T-helper 2 cell treated with Interferon-gamma antibody and Interleukin-4, amounts not matched to agents 5 μg/mL and 100 μg/mL, for 36 hours (primary cell): ENCODE measurements at regions not wholly inside any gene's neighbourhood (a gene's known extent, or its start where the extent isn't known, plus 50 kb on each side); places are given as distances from the start of the nearest gene placed in this dataset.

Experiments used
- DNase-seq: peaks from one replicate; pipeline ENCODE4 v3.0.0; 2021; ENCODE audit warnings: low spot score
- H3K27ac Mint-ChIP-seq: one replicate; pipeline ENCODE4 v1.8.0; 2021; ENCODE audit warnings: mild to moderate bottlenecking, mixed read lengths
- H3K27me3 Mint-ChIP-seq: one replicate; pipeline ENCODE4 v1.8.0; 2021; ENCODE audit warnings: low read depth, mixed read lengths
- H3K36me3 Mint-ChIP-seq: one replicate; pipeline ENCODE4 v1.8.0; 2021; ENCODE audit warnings: low read depth, mixed read lengths
- H3K4me1 Mint-ChIP-seq: one replicate; pipeline ENCODE4 v1.8.0; 2021; ENCODE audit warnings: low read depth, mixed read lengths
- H3K4me3 Mint-ChIP-seq: one replicate; pipeline ENCODE4 v1.8.0; 2022; ENCODE audit warnings: mild to moderate bottlenecking, moderate library complexity, mixed read lengths
- H3K9me3 Mint-ChIP-seq: one replicate; pipeline ENCODE4 v1.8.0; 2021; ENCODE audit warnings: mixed read lengths

DNA sequence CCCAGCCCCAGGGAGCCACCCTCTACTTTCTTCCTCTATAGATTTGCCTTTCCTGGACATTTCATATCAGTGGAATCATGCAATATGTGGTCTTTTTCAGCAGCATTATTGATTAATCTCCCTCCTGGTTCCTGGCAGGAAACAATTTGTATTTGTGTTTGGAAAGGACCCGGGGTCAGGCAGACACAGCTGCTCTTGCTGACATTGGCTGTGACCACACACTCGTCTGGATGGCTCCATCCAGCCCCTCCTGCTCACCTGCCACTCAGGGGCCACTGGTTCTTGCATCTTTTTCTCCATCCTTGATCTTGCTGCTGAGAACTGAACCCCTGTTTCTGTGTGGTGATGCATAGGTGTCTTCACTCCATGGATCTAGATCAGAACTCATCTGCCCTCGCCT lies 176.6 kb upstream of the MKI67 start:
- peaks cover 3% of the 10 kb centered on the region for H3K9me3 Mint-ChIP-seq
- H3K36me3 Mint-ChIP-seq = no peaks in the 10 kb centered on the region
- no peaks in the 10 kb centered on the region for H3K4me1 Mint-ChIP-seq
- H3K27ac Mint-ChIP-seq = no peak overlapping the region
- no peak overlapping the region for H3K4me3 Mint-ChIP-seq
- no peaks in the 10 kb centered on the region for H3K27me3 Mint-ChIP-seq
- DNase-seq = no peak

- no peak for DNase-seq
- no peak overlapping the region for H3K27ac Mint-ChIP-seq
- no peaks in the 10 kb centered on the region for H3K27me3 Mint-ChIP-seq
- H3K4me3 Mint-ChIP-seq = no peak overlapping the region
- peaks cover 3% of the 10 kb centered on the region for H3K9me3 Mint-ChIP-seq
- H3K36me3 Mint-ChIP-seq = no peaks in the 10 kb centered on the region
- no peaks in the 10 kb centered on the region for H3K4me1 Mint-ChIP-seq
These were observed 178.0 kb upstream of the MKI67 start for GRCh38 chr10:128304271-128304670.

GRCh38 chr10:128305601-128306345 lies 179.6 kb upstream of the MKI67 start:
- Mint-ChIP-seq H3K27me3 (no peaks in the 10 kb centered on the region), H3K27ac (no peak overlapping the region), H3K9me3 (peaks cover 3% of the 10 kb centered on the region), H3K4me3 (no peak overlapping the region), H3K36me3 (no peaks in the 10 kb centered on the region), H3K4me1 (no peaks in the 10 kb centered on the region)
- DNase-seq = no peak

DNA sequence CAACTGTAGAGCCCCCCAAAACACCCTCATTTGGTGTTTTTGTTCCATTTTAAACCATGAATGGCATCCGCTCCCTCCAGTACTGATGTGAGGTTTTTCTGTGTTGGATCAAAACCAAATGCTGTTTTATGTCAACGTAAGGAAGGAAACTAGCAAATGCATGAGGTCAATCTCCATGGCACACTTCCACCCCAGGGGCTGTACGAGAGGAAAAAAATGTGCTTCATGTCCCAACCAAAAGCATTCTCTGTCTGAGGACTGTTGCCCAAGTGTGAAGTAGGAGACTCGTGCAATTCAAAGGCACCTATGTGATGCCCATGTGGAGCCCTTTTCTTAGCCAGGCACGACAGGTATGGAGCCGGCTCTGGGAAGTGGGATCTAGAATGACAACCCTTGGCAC lies 180.3 kb upstream of the MKI67 start:
- Mint-ChIP-seq H3K27ac (no peak overlapping the region), H3K9me3 (peaks cover 3% of the 10 kb centered on the region), H3K4me1 (no peaks in the 10 kb centered on the region), H3K36me3 (no peaks in the 10 kb centered on the region), H3K27me3 (no peaks in the 10 kb centered on the region), H3K4me3 (no peak overlapping the region)
- no peak for DNase-seq

DNA sequence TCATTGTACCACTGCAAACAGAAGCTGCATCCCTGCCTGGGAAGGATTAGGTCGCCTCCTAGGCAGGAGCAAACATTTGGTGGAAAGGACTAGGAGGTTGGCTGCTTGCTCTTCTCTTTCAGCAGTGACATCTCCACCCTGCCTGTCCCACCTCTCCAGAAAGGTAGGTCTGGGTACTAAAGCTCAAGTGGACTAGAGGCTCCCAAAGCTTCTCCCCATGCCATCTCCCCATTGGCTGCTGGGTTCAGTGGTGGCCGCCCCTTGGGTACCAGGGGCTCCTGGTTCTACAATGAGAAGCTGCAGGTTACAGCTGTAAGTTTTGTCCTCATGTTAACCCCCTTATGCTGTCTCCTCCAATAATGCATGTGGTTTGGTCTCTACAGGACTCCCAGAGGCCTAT lies 180.7 kb upstream of the MKI67 start:
- H3K4me3 Mint-ChIP-seq = no peak overlapping the region
- DNase-seq = no peak
- H3K27ac Mint-ChIP-seq = no peak overlapping the region
- no peaks in the 10 kb centered on the region for H3K27me3 Mint-ChIP-seq
- H3K9me3 Mint-ChIP-seq = peaks cover 3% of the 10 kb centered on the region
- H3K36me3 Mint-ChIP-seq = no peaks in the 10 kb centered on the region
- H3K4me1 Mint-ChIP-seq = no peaks in the 10 kb centered on the region

GRCh38 chr10:128307820-128308219 lies 181.6 kb upstream of the MKI67 start:
- H3K27me3 Mint-ChIP-seq = no peaks in the 10 kb centered on the region
- no peaks in the 10 kb centered on the region for H3K36me3 Mint-ChIP-seq
- H3K9me3 Mint-ChIP-seq = peaks cover 3% of the 10 kb centered on the region
- H3K4me3 Mint-ChIP-seq = no peak overlapping the region
- no peak overlapping the region for H3K27ac Mint-ChIP-seq
- H3K4me1 Mint-ChIP-seq = no peaks in the 10 kb centered on the region
- no peak for DNase-seq

DNA sequence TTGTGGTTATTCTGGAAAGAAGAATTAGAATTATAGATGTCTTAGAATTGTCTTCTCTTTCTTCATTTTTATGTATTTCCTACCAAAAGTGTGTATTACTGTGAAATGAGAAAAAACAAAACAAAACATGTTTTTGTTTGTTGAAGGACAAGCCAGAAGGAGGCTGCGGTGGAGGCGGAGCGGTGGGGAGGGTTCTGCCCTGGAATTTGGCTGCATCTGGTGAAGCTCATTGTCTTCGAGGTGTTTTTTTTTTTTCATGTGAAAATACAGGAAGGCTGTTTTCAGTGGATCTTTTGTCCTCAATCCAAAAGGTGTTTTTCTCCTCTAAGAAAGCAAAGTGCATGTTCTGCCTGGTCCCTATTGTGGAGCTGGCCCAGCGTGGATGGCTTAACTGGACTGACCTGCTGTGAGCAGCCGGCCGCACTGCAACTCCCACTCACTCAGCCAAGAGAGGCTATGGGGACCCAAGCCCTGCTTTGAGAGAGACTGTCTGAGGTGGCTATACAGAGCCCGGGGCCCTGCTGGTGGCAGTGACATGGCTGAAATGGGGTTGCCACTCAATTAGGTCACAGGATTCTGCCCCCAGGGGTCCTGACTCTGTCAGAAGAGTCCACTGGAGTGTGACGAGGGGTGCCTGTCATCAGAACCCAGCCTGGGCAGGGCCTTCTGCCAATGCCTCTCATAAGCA lies 184.9 kb upstream of the MKI67 start:
- Mint-ChIP-seq H3K36me3 (no peaks in the 10 kb centered on the region), H3K4me3 (no peak overlapping the region), H3K4me1 (no peaks in the 10 kb centered on the region), H3K27me3 (no peaks in the 10 kb centered on the region), H3K27ac (no peak overlapping the region), H3K9me3 (no peaks in the 10 kb centered on the region)
- no peak for DNase-seq

- Mint-ChIP-seq H3K27me3 (no peaks in the 10 kb centered on the region), H3K4me3 (no peak overlapping the region), H3K27ac (no peak overlapping the region), H3K4me1 (no peaks in the 10 kb centered on the region), H3K9me3 (no peaks in the 10 kb centered on the region), H3K36me3 (no peaks in the 10 kb centered on the region)
- DNase-seq = no peak
These were observed 186.0 kb upstream of the MKI67 start for GRCh38 chr10:128312250-128312649.

GRCh38 chr10:128314686-128315085 lies 188.5 kb upstream of the MKI67 start:
- no peak for DNase-seq
- Mint-ChIP-seq H3K4me1 (no peaks in the 10 kb centered on the region), H3K27ac (no peak overlapping the region), H3K9me3 (no peaks in the 10 kb centered on the region), H3K36me3 (no peaks in the 10 kb centered on the region), H3K27me3 (no peaks in the 10 kb centered on the region), H3K4me3 (no peak overlapping the region)

- Mint-ChIP-seq H3K36me3 (no peaks in the 10 kb centered on the region), H3K27ac (no peak overlapping the region), H3K4me3 (no peak overlapping the region), H3K9me3 (no peaks in the 10 kb centered on the region), H3K4me1 (no peaks in the 10 kb centered on the region), H3K27me3 (no peaks in the 10 kb centered on the region)
- no peak for DNase-seq
These were observed 190.0 kb upstream of the MKI67 start for GRCh38 chr10:128316121-128316726.

DNA sequence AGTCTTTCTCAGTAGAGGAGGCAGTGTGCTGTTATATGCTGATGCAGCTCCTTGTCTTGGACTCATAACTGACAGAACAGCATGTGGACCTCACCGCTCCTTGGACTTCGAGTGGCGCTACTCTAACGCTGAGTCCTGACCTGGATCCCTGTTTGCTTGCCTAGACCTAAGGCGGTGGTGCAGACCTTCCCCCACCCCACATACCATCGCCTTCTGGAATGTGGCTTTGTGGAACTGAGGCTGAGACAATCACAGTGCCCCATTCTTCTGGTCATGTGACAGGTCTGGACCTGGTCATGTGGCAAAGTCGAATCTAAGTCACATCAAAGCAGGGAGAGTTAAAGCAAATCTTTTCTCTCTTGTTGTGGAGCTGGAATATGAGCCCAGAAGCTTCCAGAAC lies 190.7 kb upstream of the MKI67 start:
- Mint-ChIP-seq H3K36me3 (no peaks in the 10 kb centered on the region), H3K4me1 (no peaks in the 10 kb centered on the region), H3K4me3 (no peak overlapping the region), H3K9me3 (no peaks in the 10 kb centered on the region), H3K27me3 (no peaks in the 10 kb centered on the region), H3K27ac (no peak overlapping the region)
- no peak for DNase-seq

DNA sequence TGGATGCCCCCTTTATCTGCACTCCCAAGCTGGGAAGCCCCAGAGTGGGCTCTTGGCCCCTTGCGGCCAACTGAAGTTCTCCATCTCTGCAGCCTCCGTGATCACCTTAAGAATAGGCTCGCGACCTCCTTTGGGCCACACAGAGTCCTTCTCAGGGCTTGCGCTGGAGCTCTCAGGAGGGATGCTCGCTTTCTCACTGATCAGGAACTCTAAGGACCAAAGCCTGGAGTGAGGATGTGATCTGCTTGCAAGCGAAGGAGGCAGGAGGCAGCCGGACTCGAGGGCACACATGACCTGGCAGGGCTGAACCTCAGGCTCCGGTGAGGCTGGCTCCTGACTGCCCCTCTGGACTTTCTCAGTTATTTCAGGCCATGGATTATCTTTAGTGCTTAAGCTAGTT lies 192.1 kb upstream of the MKI67 start:
- no peak for DNase-seq
- Mint-ChIP-seq H3K27ac (no peak overlapping the region), H3K27me3 (no peaks in the 10 kb centered on the region), H3K36me3 (no peaks in the 10 kb centered on the region), H3K4me1 (no peaks in the 10 kb centered on the region), H3K4me3 (no peak overlapping the region), H3K9me3 (no peaks in the 10 kb centered on the region)

GRCh38 chr10:128318913-128319312 lies 192.7 kb upstream of the MKI67 start:
- Mint-ChIP-seq H3K27ac (no peak overlapping the region), H3K4me1 (no peaks in the 10 kb centered on the region), H3K27me3 (no peaks in the 10 kb centered on the region), H3K36me3 (no peaks in the 10 kb centered on the region), H3K9me3 (no peaks in the 10 kb centered on the region), H3K4me3 (no peak overlapping the region)
- no peak for DNase-seq

DNA sequence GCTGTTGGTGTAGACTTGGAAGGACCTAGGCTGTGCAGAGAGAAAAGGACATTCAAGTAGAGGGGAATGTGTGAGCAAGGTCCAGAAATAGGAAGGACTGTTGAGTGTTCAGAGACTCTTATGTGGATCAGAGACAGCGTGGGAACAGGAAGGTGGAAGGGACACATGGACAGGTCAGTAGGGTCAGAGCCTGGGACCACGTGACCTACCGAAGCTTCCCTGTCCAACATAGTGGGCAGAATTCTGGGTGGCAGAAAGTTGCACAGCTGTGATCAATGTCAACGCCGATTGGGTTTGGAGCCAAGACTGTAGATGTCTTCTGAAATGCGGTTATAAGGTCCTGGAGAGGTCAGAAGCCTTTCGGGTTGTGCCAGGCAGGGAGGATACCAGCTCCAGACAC lies 195.9 kb upstream of the MKI67 start:
- no peak overlapping the region for H3K27ac Mint-ChIP-seq
- H3K4me1 Mint-ChIP-seq = no peaks in the 10 kb centered on the region
- H3K9me3 Mint-ChIP-seq = no peaks in the 10 kb centered on the region
- DNase-seq = no peak
- H3K36me3 Mint-ChIP-seq = no peaks in the 10 kb centered on the region
- no peaks in the 10 kb centered on the region for H3K27me3 Mint-ChIP-seq
- no peak overlapping the region for H3K4me3 Mint-ChIP-seq
